Astrocyte (in vitro differentiated cells and primary cell): ENCODE measurements at regions not wholly inside any gene's neighbourhood (a gene's known extent, or its start where the extent isn't known, plus 50 kb on each side); places are given as distances from the start of the nearest gene placed in this dataset.

Experiments
- DNase-seq: peaks from one replicate; pipeline ENCODE4 v3.0.0-alpha.2; 2010; ENCODE audit warnings: low read depth
- FAIRE-seq: peaks from 2 replicates; lab custom pipeline; 2011; peaks lifted over from hg19 to GRCh38; lab: Jason Lieb, UNC
- H2AFZ ChIP-seq: 2 replicates; pipeline ENCODE4 v1.6.0; 2012; ENCODE audit warnings: low read depth, low read length, inconsistent platforms
- H3K27ac ChIP-seq: 2 replicates; pipeline ENCODE4 v1.5.1; 2011; ENCODE audit warnings: low read depth, low read length, inconsistent platforms
- H3K27me3 ChIP-seq: 2 replicates; pipeline ENCODE4 v1.6.0; 2011; ENCODE audit warnings: low read length, inconsistent platforms; ENCODE audit not compliant: insufficient read depth
- H3K36me3 ChIP-seq: 2 replicates; pipeline ENCODE4 v1.5.1; 2011; ENCODE audit warnings: low read length, inconsistent platforms; ENCODE audit not compliant: insufficient read depth
- H3K4me1 ChIP-seq: 2 replicates; pipeline ENCODE4 v1.5.1; 2011; ENCODE audit warnings: low read length, inconsistent platforms; ENCODE audit not compliant: insufficient read depth
- H3K4me2 ChIP-seq: 2 replicates; pipeline ENCODE4 v1.6.0; 2012; ENCODE audit warnings: low read length, inconsistent platforms
- H3K4me3 ChIP-seq: 2 replicates; pipeline ENCODE4 v1.5.1; 2011; ENCODE audit warnings: low read depth, mild to moderate bottlenecking, low read length, inconsistent platforms; ENCODE audit not compliant: insufficient read depth
- H3K79me2 ChIP-seq: 2 replicates; pipeline ENCODE4 v1.6.0; 2012; ENCODE audit warnings: mild to moderate bottlenecking, low read length, inconsistent platforms; ENCODE audit not compliant: insufficient read depth
- H3K9ac ChIP-seq: 2 replicates; pipeline ENCODE4 v1.6.0; 2012; ENCODE audit warnings: mild to moderate bottlenecking, low read length, inconsistent platforms
- H3K9me3 ChIP-seq: 2 replicates; pipeline ENCODE4 v1.5.1; 2012; ENCODE audit warnings: low read depth, mild to moderate bottlenecking, low read length, inconsistent platforms; ENCODE audit not compliant: insufficient read depth
- H4K20me1 ChIP-seq: 2 replicates; pipeline ENCODE4 v1.6.0; 2012; ENCODE audit warnings: low read length, inconsistent platforms; ENCODE audit not compliant: insufficient read depth
- H3K27ac Mint-ChIP-seq: one replicate; pipeline ENCODE4 v1.8.0; 2021; ENCODE audit warnings: mild to moderate bottlenecking, mixed read lengths; ENCODE audit not compliant: unreplicated experiment
- H3K27me3 Mint-ChIP-seq: one replicate; pipeline ENCODE4 v1.8.0; 2021; ENCODE audit warnings: low read depth, mixed read lengths; ENCODE audit not compliant: unreplicated experiment
- H3K36me3 Mint-ChIP-seq: one replicate; pipeline ENCODE4 v1.8.0; 2021; ENCODE audit warnings: low read depth, mixed read lengths; ENCODE audit not compliant: unreplicated experiment
- H3K4me1 Mint-ChIP-seq: one replicate; pipeline ENCODE4 v1.8.0; 2021; ENCODE audit warnings: low read depth, mixed read lengths; ENCODE audit not compliant: unreplicated experiment
- H3K4me3 Mint-ChIP-seq: one replicate; pipeline ENCODE4 v1.8.0; 2021; ENCODE audit warnings: mild to moderate bottlenecking, moderate library complexity, mixed read lengths; ENCODE audit not compliant: unreplicated experiment
- H3K9me3 Mint-ChIP-seq: one replicate; pipeline ENCODE4 v1.8.0; 2021; ENCODE audit warnings: mild to moderate bottlenecking, mixed read lengths; ENCODE audit not compliant: unreplicated experiment
- CTCF ChIP-seq: IDR thresholded peaks from 2 replicates; pipeline ENCODE4 v1.5.1; 2011; ENCODE audit warnings: low read depth, mild to moderate bottlenecking, inconsistent platforms, low read length, moderate library complexity; ENCODE audit not compliant: insufficient read depth
- EZH2 ChIP-seq: IDR thresholded peaks from 2 replicates; pipeline ENCODE4 v1.6.1; 2012; ENCODE audit warnings: mild to moderate bottlenecking, low read length, inconsistent platforms; ENCODE audit not compliant: insufficient read depth

- Histone ChIP-seq H3K36me3 (no peaks in the 10 kb centered on the region), H3K9ac (no peak overlapping the region), H3K4me1 (no peaks in the 10 kb centered on the region), H4K20me1 (no peaks in the 10 kb centered on the region), H2AFZ (no peak overlapping the region), H3K27ac (no peak overlapping the region), H3K4me2 (no peak overlapping the region), H3K4me3 (no peak overlapping the region), H3K9me3 (no peaks in the 10 kb centered on the region), H3K27me3 (no peaks in the 10 kb centered on the region), H3K79me2 (no peaks in the 10 kb centered on the region)
- DNase-seq: no peak
- TF ChIP-seq CTCF: no peak
- TF ChIP-seq EZH2: no peak
- no peak for FAIRE-seq
- H3K4me1 Mint-ChIP-seq: no peaks in the 10 kb centered on the region
- H3K36me3 Mint-ChIP-seq: no peaks in the 10 kb centered on the region
- no peak overlapping the region for H3K4me3 Mint-ChIP-seq
- no peaks in the 10 kb centered on the region for H3K27me3 Mint-ChIP-seq
- H3K27ac Mint-ChIP-seq: no peak overlapping the region
- H3K9me3 Mint-ChIP-seq: no peaks in the 10 kb centered on the region
Observed at GRCh38 chr5:120852222-120852860, 388.2 kb downstream of the PRR16 start.

DNA sequence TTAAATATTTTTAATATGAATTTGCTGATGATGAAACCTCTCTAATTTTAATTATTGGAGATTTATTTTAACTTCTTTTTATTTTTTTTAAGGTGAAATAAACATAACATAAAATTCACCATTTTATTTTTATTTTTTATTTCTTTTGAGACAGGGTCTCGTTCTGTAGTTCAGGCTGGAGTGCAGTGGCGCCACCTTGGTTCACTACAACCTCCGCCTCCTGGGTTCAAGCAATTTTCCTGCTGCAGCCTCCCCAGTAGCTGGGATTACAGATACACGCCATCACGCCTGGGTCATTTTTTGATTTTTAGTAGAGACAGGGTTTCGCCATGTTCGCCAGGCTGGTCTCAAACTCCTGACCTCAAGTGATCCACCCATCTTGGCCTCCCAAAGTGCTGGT, 402.9 kb downstream of the PRR16 start:
- no peaks in the 10 kb centered on the region for H3K27me3 ChIP-seq
- H3K36me3 ChIP-seq: no peaks in the 10 kb centered on the region
- H3K4me1 ChIP-seq: no peaks in the 10 kb centered on the region
- FAIRE-seq (no peak), DNase-seq (no peak)
- TF ChIP-seq EZH2 (no peak), CTCF (no peak)
- no peak overlapping the region for H3K4me3 ChIP-seq
- H4K20me1 ChIP-seq: no peaks in the 10 kb centered on the region
- H3K4me2 ChIP-seq: no peak overlapping the region
- no peak overlapping the region for H3K9ac ChIP-seq
- H3K4me3 Mint-ChIP-seq: no peak overlapping the region
- H3K9me3 ChIP-seq: no peaks in the 10 kb centered on the region
- H3K79me2 ChIP-seq: no peaks in the 10 kb centered on the region
- no peaks in the 10 kb centered on the region for H3K4me1 Mint-ChIP-seq
- no peaks in the 10 kb centered on the region for H3K27me3 Mint-ChIP-seq
- no peak overlapping the region for H3K27ac ChIP-seq
- no peak overlapping the region for H3K27ac Mint-ChIP-seq
- no peak overlapping the region for H2AFZ ChIP-seq
- no peaks in the 10 kb centered on the region for H3K36me3 Mint-ChIP-seq
- H3K9me3 Mint-ChIP-seq: no peaks in the 10 kb centered on the region

DNA sequence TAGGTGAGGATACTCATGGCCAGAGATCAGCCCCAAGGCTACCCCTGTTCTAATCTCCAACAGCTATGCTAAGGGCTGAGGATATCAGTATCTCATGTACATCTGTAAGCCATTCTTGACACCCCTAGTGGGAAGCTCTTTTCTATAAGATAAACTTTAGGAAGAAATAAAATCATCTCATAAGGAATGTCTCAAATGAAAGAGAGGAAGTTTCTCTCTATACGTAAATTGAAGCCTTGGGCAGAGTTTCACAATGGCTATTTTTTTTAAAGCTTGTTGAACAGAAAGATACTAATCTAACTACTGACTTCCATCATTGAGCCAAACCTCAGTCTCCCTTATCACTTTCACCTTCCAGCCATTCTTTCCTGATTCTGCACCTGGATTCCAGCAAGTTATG, 405.7 kb downstream of the PRR16 start:
- Histone ChIP-seq H3K4me2 (no peak overlapping the region), H3K27ac (no peak overlapping the region), H2AFZ (no peak overlapping the region), H3K9ac (no peak overlapping the region), H3K4me3 (no peak overlapping the region), H3K36me3 (no peaks in the 10 kb centered on the region), H3K4me1 (no peaks in the 10 kb centered on the region), H3K79me2 (no peaks in the 10 kb centered on the region), H3K9me3 (no peaks in the 10 kb centered on the region), H3K27me3 (no peaks in the 10 kb centered on the region), H4K20me1 (no peaks in the 10 kb centered on the region)
- H3K27ac Mint-ChIP-seq: no peak overlapping the region
- no peaks in the 10 kb centered on the region for H3K36me3 Mint-ChIP-seq
- no peak for DNase-seq
- no peaks in the 10 kb centered on the region for H3K4me1 Mint-ChIP-seq
- no peak overlapping the region for H3K4me3 Mint-ChIP-seq
- TF ChIP-seq EZH2: no peak
- TF ChIP-seq CTCF: no peak
- FAIRE-seq: no peak
- no peaks in the 10 kb centered on the region for H3K27me3 Mint-ChIP-seq
- H3K9me3 Mint-ChIP-seq: no peaks in the 10 kb centered on the region
